ENCODE measurements at regions not wholly inside any gene's neighbourhood (a gene's known extent, or its start where the extent isn't known, plus 50 kb on each side); places are given as distances from the start of the nearest gene placed in this dataset.

- no peak for TF ChIP-seq ZC3H11A (IDR thresholded peaks at IDR 0.05)
- no peak for TF ChIP-seq JUNB (IDR thresholded peaks at IDR 0.05)
- TF ChIP-seq CTCF (IDR thresholded peaks at IDR 0.05), result no peak
- no peak for TF ChIP-seq MAX (IDR thresholded peaks at IDR 0.05)
- TF ChIP-seq MYC (IDR thresholded peaks at IDR 0.05; ENCODE audit: borderline replicate concordance, low read length), result no peak
- no peak for TF ChIP-seq GATA3 (IDR thresholded peaks at IDR 0.05; ENCODE audit: borderline replicate concordance)
- no peak for TF ChIP-seq SREBF2 (IDR thresholded peaks at IDR 0.05)
- TF ChIP-seq RFX5 (IDR thresholded peaks at IDR 0.05), result no peak
- TF ChIP-seq CBX8 (IDR thresholded peaks at IDR 0.05), result no peak
Observed at GRCh38 chr13:109983447-109983846, 197.1 kb upstream of the IRS2 start.

All from A549 (cell line).